IMR-90 (cell line): ENCODE measurements at regions not wholly inside any gene's neighbourhood (a gene's known extent, or its start where the extent isn't known, plus 50 kb on each side); places are given as distances from the start of the nearest gene placed in this dataset.

ENCODE experiments used
- ATAC-seq: fragments of 200-7000 bp; cut with Tn5 transposase; 2 replicates; pipeline ENCODE4 v1.9.1; 2020; ENCODE audit warnings: low read depth, mild to moderate bottlenecking, moderate library complexity
- BruUV-seq: library from RNA; stranded (reverse); fragments of 400-500 nt; replicated peaks from 2 replicates; lab custom pipeline; 2021; lab: Mats Ljungman, UMichigan
- CTCF ChIA-PET: fragments of 300-600 bp; formaldehyde crosslinking; extraction: SDS; loops from one replicate; lab custom pipeline; 2021; ENCODE audit warnings: antibody characterized with exemption; lab: Yijun Ruan, JAX
- POLR2A ChIA-PET: fragments of 300-600 bp; sonication (Branson Sonifier 250); formaldehyde crosslinking; loops from one replicate; lab custom pipeline; 2022; ENCODE audit warnings: antibody characterized with exemption; ENCODE audit not compliant: unreplicated experiment; lab: Charles Lee
- DNase-seq: peaks from one replicate; pipeline ENCODE4 v3.0.0; 2013
- H2AFZ ChIP-seq: replicated peaks from 2 replicates; pipeline ENCODE3; 2013; ENCODE audit warnings: low read length, mild to moderate bottlenecking; ENCODE audit not compliant: poor library complexity
- H2AK5ac ChIP-seq: 2 replicates; pipeline ENCODE4 v1.6.1; 2013; ENCODE audit warnings: low read depth, low read length, inconsistent platforms
- H2AK9ac ChIP-seq: replicated peaks from 2 replicates; pipeline ENCODE3; 2013; ENCODE audit warnings: mild to moderate bottlenecking, low read depth, low read length, moderate library complexity; ENCODE audit not compliant: poor library complexity
- H2BK120ac ChIP-seq: 2 replicates; pipeline ENCODE4 v1.6.1; 2013; ENCODE audit warnings: low read depth, low read length, inconsistent platforms
- H2BK15ac ChIP-seq: 3 replicates; pipeline ENCODE4 v1.6.1; 2013; ENCODE audit warnings: low read depth, low read length, inconsistent platforms
- H2BK20ac ChIP-seq: 2 replicates; pipeline ENCODE4 v1.6.1; 2013; ENCODE audit warnings: low read depth, mild to moderate bottlenecking, inconsistent platforms, low read length, moderate library complexity
- H2BK5ac ChIP-seq: 2 replicates; pipeline ENCODE4 v1.6.1; 2013; ENCODE audit warnings: mild to moderate bottlenecking, low read depth, low read length, inconsistent platforms; ENCODE audit not compliant: poor library complexity, severe bottlenecking
- H3K14ac ChIP-seq: replicated peaks from 2 replicates; pipeline ENCODE4 v1.6.1; 2013; ENCODE audit warnings: low read depth, low read length, inconsistent platforms
- H3K18ac ChIP-seq: 2 replicates; pipeline ENCODE4 v1.6.1; 2013; ENCODE audit warnings: low read depth, low read length, control low read depth
- H3K23ac ChIP-seq: 2 replicates; pipeline ENCODE4 v1.6.1; 2013; ENCODE audit warnings: low read depth, low read length, inconsistent platforms
- H3K27ac ChIP-seq: 2 replicates; pipeline ENCODE4 v1.5.1; 2013; ENCODE audit warnings: mild to moderate bottlenecking, control low read depth, low read length; ENCODE audit not compliant: insufficient read depth
- H3K27me3 ChIP-seq: 2 replicates; pipeline ENCODE4 v1.6.1; 2013; ENCODE audit warnings: low read length; ENCODE audit not compliant: control insufficient read depth, insufficient read depth
- H3K36me3 ChIP-seq: 2 replicates; pipeline ENCODE4 v1.6.1; 2013; ENCODE audit warnings: low read length, mixed read lengths; ENCODE audit not compliant: control insufficient read depth, insufficient read depth
- H3K4ac ChIP-seq: 2 replicates; pipeline ENCODE4 v1.6.1; 2013; ENCODE audit warnings: low read depth, low read length, inconsistent platforms
- H3K4me1 ChIP-seq: 2 replicates; pipeline ENCODE4 v1.6.1; 2013; ENCODE audit warnings: low read length, mixed read lengths; ENCODE audit not compliant: control insufficient read depth, insufficient read depth
- H3K4me2 ChIP-seq: 2 replicates; pipeline ENCODE4 v1.6.1; 2013; ENCODE audit warnings: low read depth, mild to moderate bottlenecking, control low read depth, low read length, moderate library complexity
- H3K4me3 ChIP-seq: 2 replicates; pipeline ENCODE4 v1.5.1; 2013; ENCODE audit warnings: low read depth, mild to moderate bottlenecking, control low read depth, low read length, moderate library complexity; ENCODE audit not compliant: insufficient read depth
- H3K56ac ChIP-seq: 2 replicates; pipeline ENCODE4 v1.6.1; 2013; ENCODE audit warnings: low read length, inconsistent platforms; ENCODE audit not compliant: insufficient read depth; ENCODE audit errors: extremely low read depth
- H3K79me1 ChIP-seq, 2 experiments: 2 replicates each; pipeline ENCODE4 v1.6.1; 2013; ENCODE audit warnings: low read length in 2 of 2, inconsistent platforms in 1 of 2, low read depth in 1 of 2
- H3K9ac ChIP-seq: 2 replicates; pipeline ENCODE4 v1.6.1; 2013; ENCODE audit warnings: low read depth, low read length, control low read depth
- H3K9me1 ChIP-seq: 2 replicates; pipeline ENCODE4 v1.6.1; 2013; ENCODE audit warnings: low read length, inconsistent platforms; ENCODE audit not compliant: insufficient read depth
- H3K9me3 ChIP-seq: 2 replicates; pipeline ENCODE4 v1.6.1; 2013; ENCODE audit warnings: low read length; ENCODE audit not compliant: control insufficient read depth, insufficient read depth
- H4K20me1 ChIP-seq: 2 replicates; pipeline ENCODE4 v1.6.1; 2013; ENCODE audit warnings: low read length, inconsistent platforms; ENCODE audit not compliant: insufficient read depth
- H4K5ac ChIP-seq: 2 replicates; pipeline ENCODE4 v1.6.1; 2013; ENCODE audit warnings: mild to moderate bottlenecking, low read depth, low read length, control low read depth
- H4K8ac ChIP-seq, 2 experiments: 2 replicates each; pipeline ENCODE4 v1.6.1; 2013; ENCODE audit warnings: low read depth in 2 of 2, low read length in 2 of 2, control low read depth in 1 of 2, inconsistent platforms in 1 of 2
- H4K91ac ChIP-seq: 2 replicates; pipeline ENCODE4 v1.6.1; 2013; ENCODE audit warnings: low read depth, low read length, inconsistent platforms; ENCODE audit not compliant: insufficient read depth
- BHLHE40 ChIP-seq: fragments of 150-350 bp; IDR thresholded peaks from 2 replicates; pipeline ENCODE4 v1.6.1; 2016; ENCODE audit warnings: mild to moderate bottlenecking, low read depth, low read length
- CEBPB ChIP-seq: IDR thresholded peaks from 2 replicates; pipeline ENCODE4 v1.6.1; 2012; ENCODE audit warnings: low read depth, low read length, improper control_type of control experiment
- CHD1 ChIP-seq: IDR thresholded peaks from 2 replicates; pipeline ENCODE4 v1.6.1; 2012; ENCODE audit warnings: low read depth, low read length, improper control_type of control experiment
- FOS ChIP-seq: fragments of 150-350 bp; IDR thresholded peaks from 2 replicates; pipeline ENCODE4 v1.6.1; 2016; ENCODE audit warnings: low read depth, low read length
- MAFK ChIP-seq: IDR thresholded peaks from 2 replicates; pipeline ENCODE4 v1.6.1; 2012; ENCODE audit warnings: low read depth, low read length, improper control_type of control experiment
- MAZ ChIP-seq: IDR thresholded peaks from 2 replicates; pipeline ENCODE4 v1.6.1; 2012; ENCODE audit warnings: low read depth, mild to moderate bottlenecking, low read length, improper control_type of control experiment, moderate library complexity, borderline replicate concordance
- MXI1 ChIP-seq: IDR thresholded peaks from 2 replicates; pipeline ENCODE4 v1.6.1; 2012; ENCODE audit warnings: low read depth, mild to moderate bottlenecking, low read length, moderate library complexity, borderline replicate concordance
- NFE2L2 ChIP-seq: fragments of 150-350 bp; IDR thresholded peaks from 2 replicates; pipeline ENCODE4 v1.6.1; 2016; ENCODE audit warnings: low read depth, mild to moderate bottlenecking, low read length
- POLR2A ChIP-seq: IDR thresholded peaks from 2 replicates; pipeline ENCODE4 v1.6.1; 2012; ENCODE audit warnings: mild to moderate bottlenecking, low read depth, low read length
- RAD21 ChIP-seq: IDR thresholded peaks from 2 replicates; pipeline ENCODE4 v1.6.1; 2012; ENCODE audit warnings: low read length, improper control_type of control experiment
- RCOR1 ChIP-seq: IDR thresholded peaks from 2 replicates; pipeline ENCODE4 v1.6.1; 2012; ENCODE audit warnings: mild to moderate bottlenecking, low read length, improper control_type of control experiment; ENCODE audit not compliant: insufficient replicate concordance
- RFX5 ChIP-seq: IDR thresholded peaks from 2 replicates; pipeline ENCODE4 v1.8.0; 2012; ENCODE audit warnings: low read depth, mild to moderate bottlenecking, low read length, moderate library complexity
- SMC3 ChIP-seq: fragments of 150-350 bp; IDR thresholded peaks from 2 replicates; pipeline ENCODE4 v1.6.1; 2016; ENCODE audit warnings: low read depth, mild to moderate bottlenecking, antibody characterized with exemption, low read length, moderate library complexity
- WGBS, 2 experiments: methylation state at CpG; one replicate each; pipeline versions ENCODE4 v1.1.5 to v1.1.7; 2013; ENCODE audit warnings: missing lambda C conversion rate in 2 of 2; ENCODE audit not compliant: insufficient read length in 1 of 2; ENCODE audit errors: extremely low coverage in 2 of 2; 5-methylcytosine and 5-hydroxymethylcytosine counted together
- dilution Hi-C: fragments of 300-500 bp; cut with HindIII; formaldehyde crosslinking; loops from one replicate; pipeline ENCODE4 v1.14.3; 2018; ENCODE audit warnings: low sequenced_read_pairs; ENCODE audit not compliant: unreplicated experiment
- in situ Hi-C: fragments of 300-500 bp; cut with MboI; formaldehyde crosslinking; loops from 3 replicates; pipeline ENCODE4 v1.14.3; 2019; ENCODE audit warnings: low sequenced_read_pairs, inconsistent platforms, mixed read lengths
- intact Hi-C: fragments of 100-400 bp; cut with micrococcal nuclease; formaldehyde crosslinking; loops from 2 replicates; pipeline ENCODE4 v1.10.0; 2022
- TF ChIP-seq, protein P1 (sequence below): conservative IDR thresholded peaks from 2 replicates; pipeline ENCODE4 v1.5.1; 2012; ENCODE audit warnings: mild to moderate bottlenecking, low read depth, low read length, improper control_type of control experiment
- TF ChIP-seq, protein P2 (sequence below): fragments of 150-350 bp; IDR thresholded peaks from 2 replicates; pipeline ENCODE4 v1.6.1; 2017; ENCODE audit warnings: mild to moderate bottlenecking, antibody characterized with exemption, low read length, low read depth
- TF ChIP-seq, protein P3 (sequence below): fragments of 150-350 bp; IDR thresholded peaks from 2 replicates; pipeline ENCODE4 v1.6.1; 2016; ENCODE audit warnings: low read depth, mild to moderate bottlenecking, low read length, moderate library complexity, borderline replicate concordance

DNA sequence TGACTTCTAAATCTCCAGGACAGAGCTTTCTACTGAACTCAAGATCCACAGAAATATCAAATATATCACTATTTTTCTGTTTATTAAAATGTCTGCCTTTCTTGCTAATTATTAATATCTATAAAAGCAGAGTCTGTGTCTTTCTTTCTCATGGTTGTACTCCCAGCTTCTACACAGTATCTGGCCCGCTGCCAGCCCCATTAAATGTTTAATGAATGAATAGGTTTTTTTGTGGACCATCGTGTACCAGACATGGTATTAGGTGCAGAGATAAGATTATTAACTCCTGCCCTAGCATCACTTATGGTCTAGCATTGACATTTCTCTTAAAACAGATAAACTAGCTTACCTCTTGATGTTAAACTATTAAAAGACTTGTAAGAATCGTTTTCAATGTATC is 111.4 kb upstream of the RBMS3 start:
- Histone ChIP-seq H3K27ac (no peak overlapping the region), H4K8ac (no peak overlapping the region), H3K56ac (no peak overlapping the region), H3K4me1 (peaks cover 2% of the 10 kb centered on the region; the same call in 1 of the 2 replicates), H2BK120ac (no peak overlapping the region), H2AFZ (no peak overlapping the region), H3K27me3 (no peaks in the 10 kb centered on the region), H2BK5ac (no peak overlapping the region), H3K23ac (no peak overlapping the region), H3K4me2 (no peak overlapping the region), H4K5ac (no peak overlapping the region), H3K36me3 (no peaks in the 10 kb centered on the region), H3K4me3 (no peak overlapping the region), H3K9me3 (no peaks in the 10 kb centered on the region), H2AK9ac (no peak overlapping the region), H4K91ac (no peak overlapping the region), H2AK5ac (no peak overlapping the region), H3K14ac (no peak overlapping the region), H3K4ac (no peak overlapping the region), H3K9me1 (no peaks in the 10 kb centered on the region; the same call in 1 of the 2 replicates), H2BK20ac (no peak overlapping the region), H2BK15ac (no peak overlapping the region), H3K79me1 (no peaks in the 10 kb centered on the region), H4K20me1 (no peaks in the 10 kb centered on the region), H3K18ac (no peak overlapping the region), H3K9ac (no peak overlapping the region)
- CTCF ChIA-PET: no interaction called here
- dilution Hi-C loops (no loop called here), in situ Hi-C loops (no loop called here), intact Hi-C loops (no loop called here)
- no peak for TF ChIP-seq MAFK
- TF ChIP-seq, protein P1, sequence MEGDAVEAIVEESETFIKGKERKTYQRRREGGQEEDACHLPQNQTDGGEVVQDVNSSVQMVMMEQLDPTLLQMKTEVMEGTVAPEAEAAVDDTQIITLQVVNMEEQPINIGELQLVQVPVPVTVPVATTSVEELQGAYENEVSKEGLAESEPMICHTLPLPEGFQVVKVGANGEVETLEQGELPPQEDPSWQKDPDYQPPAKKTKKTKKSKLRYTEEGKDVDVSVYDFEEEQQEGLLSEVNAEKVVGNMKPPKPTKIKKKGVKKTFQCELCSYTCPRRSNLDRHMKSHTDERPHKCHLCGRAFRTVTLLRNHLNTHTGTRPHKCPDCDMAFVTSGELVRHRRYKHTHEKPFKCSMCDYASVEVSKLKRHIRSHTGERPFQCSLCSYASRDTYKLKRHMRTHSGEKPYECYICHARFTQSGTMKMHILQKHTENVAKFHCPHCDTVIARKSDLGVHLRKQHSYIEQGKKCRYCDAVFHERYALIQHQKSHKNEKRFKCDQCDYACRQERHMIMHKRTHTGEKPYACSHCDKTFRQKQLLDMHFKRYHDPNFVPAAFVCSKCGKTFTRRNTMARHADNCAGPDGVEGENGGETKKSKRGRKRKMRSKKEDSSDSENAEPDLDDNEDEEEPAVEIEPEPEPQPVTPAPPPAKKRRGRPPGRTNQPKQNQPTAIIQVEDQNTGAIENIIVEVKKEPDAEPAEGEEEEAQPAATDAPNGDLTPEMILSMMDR: no peak
- no peak for TF ChIP-seq CHD1
- no peak for TF ChIP-seq POLR2A
- TF ChIP-seq SMC3: no peak
- no peak for TF ChIP-seq CEBPB
- no peak for TF ChIP-seq MXI1
- TF ChIP-seq, protein P2, sequence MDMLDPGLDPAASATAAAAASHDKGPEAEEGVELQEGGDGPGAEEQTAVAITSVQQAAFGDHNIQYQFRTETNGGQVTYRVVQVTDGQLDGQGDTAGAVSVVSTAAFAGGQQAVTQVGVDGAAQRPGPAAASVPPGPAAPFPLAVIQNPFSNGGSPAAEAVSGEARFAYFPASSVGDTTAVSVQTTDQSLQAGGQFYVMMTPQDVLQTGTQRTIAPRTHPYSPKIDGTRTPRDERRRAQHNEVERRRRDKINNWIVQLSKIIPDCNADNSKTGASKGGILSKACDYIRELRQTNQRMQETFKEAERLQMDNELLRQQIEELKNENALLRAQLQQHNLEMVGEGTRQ: no peak
- TF ChIP-seq, protein P3, sequence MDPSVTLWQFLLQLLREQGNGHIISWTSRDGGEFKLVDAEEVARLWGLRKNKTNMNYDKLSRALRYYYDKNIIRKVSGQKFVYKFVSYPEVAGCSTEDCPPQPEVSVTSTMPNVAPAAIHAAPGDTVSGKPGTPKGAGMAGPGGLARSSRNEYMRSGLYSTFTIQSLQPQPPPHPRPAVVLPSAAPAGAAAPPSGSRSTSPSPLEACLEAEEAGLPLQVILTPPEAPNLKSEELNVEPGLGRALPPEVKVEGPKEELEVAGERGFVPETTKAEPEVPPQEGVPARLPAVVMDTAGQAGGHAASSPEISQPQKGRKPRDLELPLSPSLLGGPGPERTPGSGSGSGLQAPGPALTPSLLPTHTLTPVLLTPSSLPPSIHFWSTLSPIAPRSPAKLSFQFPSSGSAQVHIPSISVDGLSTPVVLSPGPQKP: no peak
- TF ChIP-seq RAD21: no peak
- TF ChIP-seq FOS: no peak
- no peak for TF ChIP-seq BHLHE40
- no peak for TF ChIP-seq RFX5
- no peak for TF ChIP-seq MAZ
- TF ChIP-seq RCOR1: no peak
- TF ChIP-seq NFE2L2: no peak
- POLR2A ChIA-PET: no interaction called here
- DNase-seq (no peak), ATAC-seq (no peak)
- no CpG with 5 or more reads among the region's 3 CpGs for WGBS, 2 experiments
- no TSS peak for BruUV-seq
